ENCODE measurements at regions not wholly inside any gene's neighbourhood (a gene's known extent, or its start where the extent isn't known, plus 50 kb on each side); places are given as distances from the start of the nearest gene placed in this dataset.
"Not testable (repeated sequence)": the region's sequence is repeated elsewhere in the genome, so short reads cannot be mapped to it uniquely, and the experiment has no call there.

- not testable (repeated sequence) for DNase-seq
Observed at GRCh38 chr6:86603364-86603763, 334.0 kb upstream of the HTR1E start.

GRCh38 chr6:86602093-86602492, 335.2 kb upstream of the HTR1E start:
- DNase-seq = not testable (repeated sequence)

- DNase-seq = not testable (repeated sequence)
Observed at GRCh38 chr6:86598969-86599368, 338.4 kb upstream of the HTR1E start.

GRCh38 chr6:86595641-86596040, 341.7 kb upstream of the HTR1E start:
- DNase-seq = no peak

- no peak for DNase-seq
Observed at GRCh38 chr6:86586195-86586594, 351.1 kb upstream of the HTR1E start.

GRCh38 chr6:86581833-86582232, 355.5 kb upstream of the HTR1E start:
- no peak for DNase-seq

- no peak for DNase-seq
Observed at GRCh38 chr6:86563197-86563596, 374.1 kb upstream of the HTR1E start.

GRCh38 chr6:86558318-86558717, 379.0 kb upstream of the HTR1E start:
- DNase-seq = no peak

- no peak for DNase-seq
Observed at GRCh38 chr6:86537292-86537861, 400.0 kb upstream of the HTR1E start.

GRCh38 chr6:86536121-86536520, 401.2 kb upstream of the HTR1E start:
- no peak for DNase-seq

- DNase-seq = no peak
Observed at GRCh38 chr6:86535100-86535499, 402.2 kb upstream of the HTR1E start.

- DNase-seq = no peak
Observed at GRCh38 chr6:86529635-86530034, 407.7 kb upstream of the HTR1E start.

- DNase-seq = no peak
Observed at GRCh38 chr6:86526238-86526637, 411.1 kb upstream of the HTR1E start.

- no peak for DNase-seq
Observed at GRCh38 chr6:86516087-86516486, 421.2 kb upstream of the HTR1E start.

GRCh38 chr6:86511962-86512361, 425.4 kb upstream of the HTR1E start:
- no peak for DNase-seq

GRCh38 chr6:86508230-86508629, 429.1 kb upstream of the HTR1E start:
- no peak for DNase-seq

- no peak for DNase-seq
Observed at GRCh38 chr6:86502497-86502896, 434.8 kb upstream of the HTR1E start.

GRCh38 chr6:86500035-86500434, 437.3 kb upstream of the HTR1E start:
- no peak for DNase-seq

GRCh38 chr6:86489042-86489441, 448.3 kb upstream of the HTR1E start:
- not testable (repeated sequence) for DNase-seq

GRCh38 chr6:86487660-86488221, 449.6 kb upstream of the HTR1E start:
- DNase-seq = no peak

- DNase-seq = not testable (repeated sequence)
Observed at GRCh38 chr6:86478316-86478715, 459.0 kb upstream of the HTR1E start.

- DNase-seq = no peak
Observed at GRCh38 chr6:86477500-86478148, 459.7 kb upstream of the HTR1E start.

- no peak for DNase-seq
Observed at GRCh38 chr6:86476311-86476710, 461.0 kb upstream of the HTR1E start.

GRCh38 chr6:86474081-86474480, 463.2 kb upstream of the HTR1E start:
- no peak for DNase-seq

GRCh38 chr6:86471791-86472190, 465.5 kb upstream of the HTR1E start:
- DNase-seq = no peak

Data from NCI-H2029 treated with DMSO at 0.1 percent for 48 hours (cell line).